Astrocyte (in vitro differentiated cells and primary cell): ENCODE measurements at regions not wholly inside any gene's neighbourhood (a gene's known extent, or its start where the extent isn't known, plus 50 kb on each side); places are given as distances from the start of the nearest gene placed in this dataset.

Experiments used
- DNase-seq: peaks from one replicate; pipeline ENCODE4 v3.0.0-alpha.2; 2010; ENCODE audit warnings: low read depth
- FAIRE-seq: peaks from 2 replicates; lab custom pipeline; 2011; peaks lifted over from hg19 to GRCh38; lab: Jason Lieb, UNC
- H2AFZ ChIP-seq: 2 replicates; pipeline ENCODE4 v1.6.0; 2012; ENCODE audit warnings: low read depth, low read length, inconsistent platforms
- H3K27ac ChIP-seq: 2 replicates; pipeline ENCODE4 v1.5.1; 2011; ENCODE audit warnings: low read depth, low read length, inconsistent platforms
- H3K27me3 ChIP-seq: 2 replicates; pipeline ENCODE4 v1.6.0; 2011; ENCODE audit warnings: low read length, inconsistent platforms; ENCODE audit not compliant: insufficient read depth
- H3K36me3 ChIP-seq: 2 replicates; pipeline ENCODE4 v1.5.1; 2011; ENCODE audit warnings: low read length, inconsistent platforms; ENCODE audit not compliant: insufficient read depth
- H3K4me1 ChIP-seq: 2 replicates; pipeline ENCODE4 v1.5.1; 2011; ENCODE audit warnings: low read length, inconsistent platforms; ENCODE audit not compliant: insufficient read depth
- H3K4me2 ChIP-seq: 2 replicates; pipeline ENCODE4 v1.6.0; 2012; ENCODE audit warnings: low read length, inconsistent platforms
- H3K4me3 ChIP-seq: 2 replicates; pipeline ENCODE4 v1.5.1; 2011; ENCODE audit warnings: low read depth, mild to moderate bottlenecking, low read length, inconsistent platforms; ENCODE audit not compliant: insufficient read depth
- H3K79me2 ChIP-seq: 2 replicates; pipeline ENCODE4 v1.6.0; 2012; ENCODE audit warnings: mild to moderate bottlenecking, low read length, inconsistent platforms; ENCODE audit not compliant: insufficient read depth
- H3K9ac ChIP-seq: 2 replicates; pipeline ENCODE4 v1.6.0; 2012; ENCODE audit warnings: mild to moderate bottlenecking, low read length, inconsistent platforms
- H3K9me3 ChIP-seq: 2 replicates; pipeline ENCODE4 v1.5.1; 2012; ENCODE audit warnings: low read depth, mild to moderate bottlenecking, low read length, inconsistent platforms; ENCODE audit not compliant: insufficient read depth
- H4K20me1 ChIP-seq: 2 replicates; pipeline ENCODE4 v1.6.0; 2012; ENCODE audit warnings: low read length, inconsistent platforms; ENCODE audit not compliant: insufficient read depth
- H3K27ac Mint-ChIP-seq: one replicate; pipeline ENCODE4 v1.8.0; 2021; ENCODE audit warnings: mild to moderate bottlenecking, mixed read lengths; ENCODE audit not compliant: unreplicated experiment
- H3K27me3 Mint-ChIP-seq: one replicate; pipeline ENCODE4 v1.8.0; 2021; ENCODE audit warnings: low read depth, mixed read lengths; ENCODE audit not compliant: unreplicated experiment
- H3K36me3 Mint-ChIP-seq: one replicate; pipeline ENCODE4 v1.8.0; 2021; ENCODE audit warnings: low read depth, mixed read lengths; ENCODE audit not compliant: unreplicated experiment
- H3K4me1 Mint-ChIP-seq: one replicate; pipeline ENCODE4 v1.8.0; 2021; ENCODE audit warnings: low read depth, mixed read lengths; ENCODE audit not compliant: unreplicated experiment
- H3K4me3 Mint-ChIP-seq: one replicate; pipeline ENCODE4 v1.8.0; 2021; ENCODE audit warnings: mild to moderate bottlenecking, moderate library complexity, mixed read lengths; ENCODE audit not compliant: unreplicated experiment
- H3K9me3 Mint-ChIP-seq: one replicate; pipeline ENCODE4 v1.8.0; 2021; ENCODE audit warnings: mild to moderate bottlenecking, mixed read lengths; ENCODE audit not compliant: unreplicated experiment
- EZH2 ChIP-seq: IDR thresholded peaks from 2 replicates; pipeline ENCODE4 v1.6.1; 2012; ENCODE audit warnings: mild to moderate bottlenecking, low read length, inconsistent platforms; ENCODE audit not compliant: insufficient read depth
- TF ChIP-seq, protein P1 (sequence below): IDR thresholded peaks from 2 replicates; pipeline ENCODE4 v1.5.1; 2011; ENCODE audit warnings: low read depth, mild to moderate bottlenecking, inconsistent platforms, low read length, moderate library complexity; ENCODE audit not compliant: insufficient read depth

DNA sequence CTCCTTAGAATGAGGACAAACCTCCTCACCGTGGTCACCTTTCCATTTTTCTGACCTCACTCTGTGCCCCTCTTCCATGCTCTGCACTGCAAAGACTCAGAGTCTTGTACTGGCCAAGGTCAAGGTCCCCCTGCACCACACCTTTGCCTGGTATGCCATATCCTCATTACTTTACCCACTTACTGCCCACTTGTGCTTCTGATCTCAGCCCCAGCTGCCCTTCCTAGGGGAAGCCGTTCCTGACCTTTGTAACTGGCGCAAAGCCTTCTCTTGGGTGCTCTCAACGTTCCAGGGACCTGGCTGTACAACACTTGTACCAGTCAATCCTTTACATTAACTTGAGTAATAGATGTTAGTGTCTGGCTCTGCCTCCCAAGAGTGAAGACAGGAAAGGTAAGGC lies 256.0 kb downstream of the SV2B start:
- FAIRE-seq (no peak), DNase-seq (no peak)
- no peak overlapping the region for H3K9ac ChIP-seq
- no peak overlapping the region for H3K4me2 ChIP-seq
- no peaks in the 10 kb centered on the region for H3K9me3 ChIP-seq
- H3K4me3 ChIP-seq, result no peak overlapping the region
- Mint-ChIP-seq H3K9me3 (no peaks in the 10 kb centered on the region), H3K36me3 (no peaks in the 10 kb centered on the region), H3K27ac (no peak overlapping the region), H3K4me1 (no peaks in the 10 kb centered on the region), H3K4me3 (no peak overlapping the region), H3K27me3 (peaks cover 2% of the 10 kb centered on the region)
- no peaks in the 10 kb centered on the region for H4K20me1 ChIP-seq
- no peaks in the 10 kb centered on the region for H3K27me3 ChIP-seq
- H2AFZ ChIP-seq, result no peak overlapping the region
- no peak overlapping the region for H3K27ac ChIP-seq
- H3K4me1 ChIP-seq, result no peaks in the 10 kb centered on the region
- no peaks in the 10 kb centered on the region for H3K79me2 ChIP-seq
- TF ChIP-seq, protein P1, sequence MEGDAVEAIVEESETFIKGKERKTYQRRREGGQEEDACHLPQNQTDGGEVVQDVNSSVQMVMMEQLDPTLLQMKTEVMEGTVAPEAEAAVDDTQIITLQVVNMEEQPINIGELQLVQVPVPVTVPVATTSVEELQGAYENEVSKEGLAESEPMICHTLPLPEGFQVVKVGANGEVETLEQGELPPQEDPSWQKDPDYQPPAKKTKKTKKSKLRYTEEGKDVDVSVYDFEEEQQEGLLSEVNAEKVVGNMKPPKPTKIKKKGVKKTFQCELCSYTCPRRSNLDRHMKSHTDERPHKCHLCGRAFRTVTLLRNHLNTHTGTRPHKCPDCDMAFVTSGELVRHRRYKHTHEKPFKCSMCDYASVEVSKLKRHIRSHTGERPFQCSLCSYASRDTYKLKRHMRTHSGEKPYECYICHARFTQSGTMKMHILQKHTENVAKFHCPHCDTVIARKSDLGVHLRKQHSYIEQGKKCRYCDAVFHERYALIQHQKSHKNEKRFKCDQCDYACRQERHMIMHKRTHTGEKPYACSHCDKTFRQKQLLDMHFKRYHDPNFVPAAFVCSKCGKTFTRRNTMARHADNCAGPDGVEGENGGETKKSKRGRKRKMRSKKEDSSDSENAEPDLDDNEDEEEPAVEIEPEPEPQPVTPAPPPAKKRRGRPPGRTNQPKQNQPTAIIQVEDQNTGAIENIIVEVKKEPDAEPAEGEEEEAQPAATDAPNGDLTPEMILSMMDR, result no peak
- no peak for TF ChIP-seq EZH2
- no peaks in the 10 kb centered on the region for H3K36me3 ChIP-seq

DNA sequence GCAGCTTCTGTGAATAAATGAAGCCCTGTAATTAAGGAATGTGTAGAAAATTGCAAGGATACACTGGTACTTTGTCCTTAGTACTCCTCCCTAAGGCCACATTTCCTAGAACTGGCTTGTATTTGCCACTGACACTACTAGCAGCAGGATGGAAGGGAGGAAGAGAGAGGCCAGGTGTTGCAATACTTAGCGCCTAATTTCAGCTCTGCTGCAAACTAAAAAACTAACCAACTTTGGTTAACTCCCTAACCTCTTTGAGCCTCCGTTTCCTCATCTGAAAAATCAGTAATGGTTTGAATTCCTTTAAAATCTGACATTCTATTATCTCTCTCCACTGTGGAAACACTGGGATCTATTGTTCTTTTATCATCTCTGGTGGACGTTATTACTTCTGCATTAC lies 257.0 kb downstream of the SV2B start:
- no peak overlapping the region for H2AFZ ChIP-seq
- no peaks in the 10 kb centered on the region for H4K20me1 ChIP-seq
- no peak overlapping the region for H3K9ac ChIP-seq
- no peaks in the 10 kb centered on the region for H3K27me3 ChIP-seq
- no peak for FAIRE-seq
- H3K79me2 ChIP-seq, result no peaks in the 10 kb centered on the region
- Mint-ChIP-seq H3K4me1 (no peaks in the 10 kb centered on the region), H3K27ac (no peak overlapping the region), H3K4me3 (no peak overlapping the region), H3K36me3 (no peaks in the 10 kb centered on the region), H3K9me3 (peaks cover 3% of the 10 kb centered on the region), H3K27me3 (peaks cover 2% of the 10 kb centered on the region)
- TF ChIP-seq, protein P1, result no peak
- no peak for TF ChIP-seq EZH2
- H3K9me3 ChIP-seq, result no peaks in the 10 kb centered on the region
- H3K27ac ChIP-seq, result no peak overlapping the region
- no peak overlapping the region for H3K4me2 ChIP-seq
- H3K36me3 ChIP-seq, result no peaks in the 10 kb centered on the region
- no peak overlapping the region for H3K4me3 ChIP-seq
- no peak for DNase-seq
- no peaks in the 10 kb centered on the region for H3K4me1 ChIP-seq

GRCh38 chr15:91357486-91357885 lies 257.4 kb downstream of the SV2B start:
- Histone ChIP-seq H3K36me3 (no peaks in the 10 kb centered on the region), H3K4me1 (no peaks in the 10 kb centered on the region), H3K27ac (no peak overlapping the region), H2AFZ (no peak overlapping the region), H3K79me2 (no peaks in the 10 kb centered on the region), H3K4me3 (no peak overlapping the region), H3K4me2 (no peak overlapping the region), H4K20me1 (no peaks in the 10 kb centered on the region), H3K9me3 (no peaks in the 10 kb centered on the region), H3K9ac (no peak overlapping the region), H3K27me3 (no peaks in the 10 kb centered on the region)
- DNase-seq (no peak), FAIRE-seq (no peak)
- Mint-ChIP-seq H3K27me3 (peaks cover 2% of the 10 kb centered on the region), H3K27ac (no peak overlapping the region), H3K9me3 (peaks cover 3% of the 10 kb centered on the region), H3K4me1 (no peaks in the 10 kb centered on the region), H3K36me3 (no peaks in the 10 kb centered on the region), H3K4me3 (no peak overlapping the region)
- TF ChIP-seq, protein P1, result no peak
